Liver (tissue), 8 donors: ENCODE measurements at regions not wholly inside any gene's neighbourhood (a gene's known extent, or its start where the extent isn't known, plus 50 kb on each side); places are given as distances from the start of the nearest gene placed in this dataset.

Source experiments
- DNase-seq: peaks from one replicate; pipeline ENCODE4 v3.0.0-alpha.2; 2017; ENCODE audit warnings: low spot score
- H3K27ac ChIP-seq, 2 donors: one replicate each; pipeline ENCODE4 v1.7.0; 2013; ENCODE audit warnings: inconsistent platforms in 2 of 2, low read length in 2 of 2, control low read depth in 1 of 2, low read depth in 1 of 2, mild to moderate bottlenecking in 1 of 2
- H3K27me3 ChIP-seq, 4 donors: one replicate each; pipeline versions ENCODE4 v1.6.1 to v1.7.0; 2013; ENCODE audit warnings: low read length in 3 of 4, inconsistent platforms in 1 of 4, mild to moderate bottlenecking in 1 of 4, moderate library complexity in 1 of 4; ENCODE audit not compliant: control insufficient read depth in 4 of 4, insufficient read depth in 4 of 4
- H3K36me3 ChIP-seq, 4 donors: one replicate each; pipeline versions ENCODE4 v1.6.1 to v1.7.0; 2013; ENCODE audit warnings: low read length in 3 of 4, mild to moderate bottlenecking in 3 of 4, low read depth in 1 of 4, moderate library complexity in 1 of 4; ENCODE audit not compliant: control insufficient read depth in 4 of 4, insufficient read depth in 3 of 4
- H3K4me1 ChIP-seq, 4 donors: one replicate each; pipeline versions ENCODE4 v1.6.1 to v1.7.0; 2013; ENCODE audit warnings: low read length in 3 of 4, mild to moderate bottlenecking in 3 of 4, moderate library complexity in 1 of 4; ENCODE audit not compliant: control insufficient read depth in 4 of 4, insufficient read depth in 4 of 4
- H3K4me3 ChIP-seq, 3 donors: one replicate each; pipeline versions ENCODE4 v1.6.1 to v1.7.0; 2013; ENCODE audit warnings: low read length in 3 of 3, control low read depth in 1 of 3, low read depth in 1 of 3, mild to moderate bottlenecking in 1 of 3
- H3K9ac ChIP-seq, 2 donors: one replicate each; pipeline ENCODE4 v1.7.0; 2013; ENCODE audit warnings: low read length in 2 of 2, mild to moderate bottlenecking in 2 of 2, moderate library complexity in 2 of 2, control low read depth in 1 of 2, low read depth in 1 of 2
- H3K9me3 ChIP-seq, 4 donors: one replicate each; pipeline versions ENCODE4 v1.6.1 to v1.7.0; 2013; ENCODE audit warnings: low read length in 3 of 4; ENCODE audit not compliant: control insufficient read depth in 4 of 4
- CTCF ChIP-seq: fragments of 150-350 bp; IDR thresholded peaks from 2 replicates; pipeline ENCODE4 v1.5.1; 2017; ENCODE audit warnings: improper control_type of control experiment, low read depth, low read length; ENCODE audit not compliant: missing input control
- EGR1 ChIP-seq, 2 donors: IDR thresholded peaks; 2 replicates each; pipeline ENCODE4 v1.6.1; 2016 to 2018; ENCODE audit warnings: antibody characterized with exemption in 2 of 2, low read depth in 2 of 2
- FOXA1 ChIP-seq: IDR thresholded peaks from 2 replicates; pipeline ENCODE4 v1.6.1; 2016; ENCODE audit warnings: antibody characterized with exemption
- FOXA2 ChIP-seq: IDR thresholded peaks from 2 replicates; pipeline ENCODE4 v1.6.1; 2016; ENCODE audit warnings: antibody characterized with exemption
- HNF4A ChIP-seq, 2 donors: conservative IDR thresholded peaks; 2 replicates each; pipeline ENCODE4 v1.6.1; 2016; ENCODE audit warnings: antibody characterized with exemption in 2 of 2, mild to moderate bottlenecking in 2 of 2
- HNF4G ChIP-seq: IDR thresholded peaks from 2 replicates; pipeline ENCODE4 v1.6.1; 2016; ENCODE audit warnings: antibody characterized with exemption
- JUND ChIP-seq, 2 donors: IDR thresholded peaks; 2 replicates each; pipeline ENCODE4 v1.6.1; 2016; ENCODE audit warnings: antibody characterized with exemption in 2 of 2
- NR2F2 ChIP-seq: IDR thresholded peaks from 2 replicates; pipeline ENCODE4 v1.6.1; 2016; ENCODE audit warnings: antibody characterized with exemption
- RAD21 ChIP-seq, 2 donors: IDR thresholded peaks; 2 replicates each; pipeline ENCODE4 v1.6.1; 2016; ENCODE audit warnings: antibody characterized with exemption in 2 of 2, mild to moderate bottlenecking in 2 of 2
- REST ChIP-seq: IDR thresholded peaks from 2 replicates; pipeline ENCODE4 v1.6.1; 2016; ENCODE audit warnings: antibody characterized with exemption, mild to moderate bottlenecking
- RXRA ChIP-seq, 2 donors: IDR thresholded peaks; 2 replicates each; pipeline ENCODE4 v1.6.1; 2017 to 2018; ENCODE audit warnings: antibody characterized with exemption in 2 of 2, mild to moderate bottlenecking in 1 of 2
- SP1 ChIP-seq: IDR thresholded peaks from 2 replicates; pipeline ENCODE4 v1.6.1; 2018; ENCODE audit warnings: antibody characterized with exemption, mild to moderate bottlenecking
- TAF1 ChIP-seq: conservative IDR thresholded peaks from 2 replicates; pipeline ENCODE4 v1.6.1; 2016; ENCODE audit warnings: antibody characterized with exemption, mild to moderate bottlenecking
- YY1 ChIP-seq: IDR thresholded peaks from 2 replicates; pipeline ENCODE4 v1.6.1; 2016; ENCODE audit warnings: antibody characterized with exemption, mild to moderate bottlenecking
- WGBS: extraction: QIAGEN DNeasy Blood & Tissue Kit; methylation state at CpG from one replicate; pipeline ENCODE4 v1.1.7; 2013; 5-methylcytosine and 5-hydroxymethylcytosine counted together
- TF ChIP-seq, protein P1 (sequence below): IDR thresholded peaks from 2 replicates; pipeline ENCODE4 v1.6.1; 2016; ENCODE audit warnings: antibody characterized with exemption
- TF ChIP-seq, protein P2 (sequence below): IDR thresholded peaks from 2 replicates; pipeline ENCODE4 v1.6.1; 2016; ENCODE audit warnings: antibody characterized with exemption
- TF ChIP-seq, protein P3 (sequence below): IDR thresholded peaks from 2 replicates; pipeline ENCODE4 v1.6.1; 2016; ENCODE audit warnings: antibody characterized with exemption
- donor health status: healthy.
- donor health status: healthy.
- donor health status: healthy.
- donor health status: healthy.
- donor health status: healthy.

GRCh38 chr4:186428481-186428880 lies 126.9 kb downstream of the MTNR1A start (continued):
- TF ChIP-seq CTCF (no peak), FOXA2 (no peak), FOXA1 (no peak)

DNA sequence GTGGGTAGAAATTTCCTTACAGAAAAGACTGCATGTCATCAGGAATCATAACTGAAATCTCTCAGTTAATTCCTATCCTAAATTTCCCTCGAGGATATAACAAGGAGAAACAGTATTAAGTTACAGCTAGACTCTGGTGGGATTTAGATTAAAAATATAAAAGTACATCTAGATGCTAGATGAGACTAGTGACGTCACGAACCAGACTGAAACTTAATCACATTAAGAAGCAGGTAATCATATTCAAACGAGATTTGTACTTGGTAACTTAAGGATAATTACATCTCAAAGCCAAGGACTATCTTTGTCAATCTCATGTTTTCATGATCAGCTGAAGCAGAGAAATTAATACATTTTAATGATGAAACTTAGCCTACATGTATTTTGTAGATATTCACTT lies 130.6 kb downstream of the MTNR1A start:
- Histone ChIP-seq H3K27me3 (peaks cover 0 to 2% (median 0%) of the 10 kb centered on the region in 4 donors), H3K4me3 (no peak overlapping the region), H3K4me1 (no peaks in the 10 kb centered on the region), H3K9me3 (no peaks in the 10 kb centered on the region), H3K36me3 (no peaks in the 10 kb centered on the region), H3K27ac (no peak overlapping the region), H3K9ac (no peak overlapping the region)
- 47% methylated on average over 4 of the region's 4 CpGs for WGBS
- DNase-seq, result no peak
- TF ChIP-seq EGR1 (IDR thresholded peaks at IDR 0.05; ENCODE audit: low read depth in 2 of 2) (no peak), NR2F2 (no peak), CTCF (no peak), HNF4A (conservative IDR thresholded peaks at IDR 0.05) (no peak), TAF1 (no peak), FOXA1 (no peak), JUND (IDR thresholded peaks at IDR 0.05) (no peak), YY1 (no peak), REST (no peak), RAD21 (IDR thresholded peaks at IDR 0.05) (no peak), HNF4G (no peak), SP1 (no peak), RXRA (IDR thresholded peaks at IDR 0.05) (no peak)
- TF ChIP-seq, protein P1, sequence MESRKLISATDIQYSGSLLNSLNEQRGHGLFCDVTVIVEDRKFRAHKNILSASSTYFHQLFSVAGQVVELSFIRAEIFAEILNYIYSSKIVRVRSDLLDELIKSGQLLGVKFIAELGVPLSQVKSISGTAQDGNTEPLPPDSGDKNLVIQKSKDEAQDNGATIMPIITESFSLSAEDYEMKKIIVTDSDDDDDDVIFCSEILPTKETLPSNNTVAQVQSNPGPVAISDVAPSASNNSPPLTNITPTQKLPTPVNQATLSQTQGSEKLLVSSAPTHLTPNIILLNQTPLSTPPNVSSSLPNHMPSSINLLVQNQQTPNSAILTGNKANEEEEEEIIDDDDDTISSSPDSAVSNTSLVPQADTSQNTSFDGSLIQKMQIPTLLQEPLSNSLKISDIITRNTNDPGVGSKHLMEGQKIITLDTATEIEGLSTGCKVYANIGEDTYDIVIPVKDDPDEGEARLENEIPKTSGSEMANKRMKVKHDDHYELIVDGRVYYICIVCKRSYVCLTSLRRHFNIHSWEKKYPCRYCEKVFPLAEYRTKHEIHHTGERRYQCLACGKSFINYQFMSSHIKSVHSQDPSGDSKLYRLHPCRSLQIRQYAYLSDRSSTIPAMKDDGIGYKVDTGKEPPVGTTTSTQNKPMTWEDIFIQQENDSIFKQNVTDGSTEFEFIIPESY, result no peak
- TF ChIP-seq, protein P2, sequence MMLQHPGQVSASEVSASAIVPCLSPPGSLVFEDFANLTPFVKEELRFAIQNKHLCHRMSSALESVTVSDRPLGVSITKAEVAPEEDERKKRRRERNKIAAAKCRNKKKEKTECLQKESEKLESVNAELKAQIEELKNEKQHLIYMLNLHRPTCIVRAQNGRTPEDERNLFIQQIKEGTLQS, result no peak
- TF ChIP-seq, protein P3, sequence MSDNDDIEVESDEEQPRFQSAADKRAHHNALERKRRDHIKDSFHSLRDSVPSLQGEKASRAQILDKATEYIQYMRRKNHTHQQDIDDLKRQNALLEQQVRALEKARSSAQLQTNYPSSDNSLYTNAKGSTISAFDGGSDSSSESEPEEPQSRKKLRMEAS, result no peak
